ENCODE measurements at regions not wholly inside any gene's neighbourhood (a gene's known extent, or its start where the extent isn't known, plus 50 kb on each side); places are given as distances from the start of the nearest gene placed in this dataset.

GRCh38 chr7:155194382-155195140 lies 103.1 kb upstream of the INSIG1 start:
- peaks cover 0 to 22% (median 18%) of the 10 kb centered on the region in 4 donors for H3K9me3 ChIP-seq
- no peaks in the 10 kb centered on the region for H3K36me3 ChIP-seq
- DNase-seq (ENCODE audit: extremely low spot score): no peak
- 55% methylated on average over 17 of the region's 18 CpGs for WGBS
- H3K27ac ChIP-seq (replicated peaks in 1 of 4): no peak overlapping the region
- TF ChIP-seq EP300 (IDR thresholded peaks at IDR 0.05) (no peak), POLR2A (IDR thresholded peaks at IDR 0.05; ENCODE audit: low read depth) (no peak), CTCF (IDR thresholded peaks at IDR 0.05) (no peak), POLR2AphosphoS5 (IDR thresholded peaks at IDR 0.05) (no peak)
- intact Hi-C loops (cut with DNase I): no loop called here
- H3K4me1 ChIP-seq: peaks cover 0 to 8% (median 8%) of the 10 kb centered on the region in 4 donors
- no peak overlapping the region for H3K4me3 ChIP-seq
- peaks cover 0 to 49% (median 0%) of the 10 kb centered on the region in 4 donors for H3K27me3 ChIP-seq

GRCh38 chr7:155195939-155196523 lies 101.6 kb upstream of the INSIG1 start:
- Histone ChIP-seq H3K27me3 (peaks cover 0 to 36% (median 0%) of the 10 kb centered on the region in 4 donors), H3K4me3 (no peak overlapping the region), H3K36me3 (no peaks in the 10 kb centered on the region), H3K9me3 (peaks cover 0 to 22% (median 18%) of the 10 kb centered on the region in 4 donors), H3K4me1 (peaks cover 0 to under 1% (median under 1%) of the 10 kb centered on the region in 4 donors), H3K27ac (replicated peaks in 1 of 4) (no peak overlapping the region)
- 63% methylated on average over 1 of the region's 1 CpG for WGBS
- TF ChIP-seq EP300 (IDR thresholded peaks at IDR 0.05): no peak
- no peak for TF ChIP-seq CTCF (IDR thresholded peaks at IDR 0.05)
- TF ChIP-seq POLR2A (IDR thresholded peaks at IDR 0.05; ENCODE audit: low read depth): no peak
- TF ChIP-seq POLR2AphosphoS5 (IDR thresholded peaks at IDR 0.05): no peak
- DNase-seq (ENCODE audit: extremely low spot score): no peak
- intact Hi-C loops (cut with DNase I): no loop called here

DNA sequence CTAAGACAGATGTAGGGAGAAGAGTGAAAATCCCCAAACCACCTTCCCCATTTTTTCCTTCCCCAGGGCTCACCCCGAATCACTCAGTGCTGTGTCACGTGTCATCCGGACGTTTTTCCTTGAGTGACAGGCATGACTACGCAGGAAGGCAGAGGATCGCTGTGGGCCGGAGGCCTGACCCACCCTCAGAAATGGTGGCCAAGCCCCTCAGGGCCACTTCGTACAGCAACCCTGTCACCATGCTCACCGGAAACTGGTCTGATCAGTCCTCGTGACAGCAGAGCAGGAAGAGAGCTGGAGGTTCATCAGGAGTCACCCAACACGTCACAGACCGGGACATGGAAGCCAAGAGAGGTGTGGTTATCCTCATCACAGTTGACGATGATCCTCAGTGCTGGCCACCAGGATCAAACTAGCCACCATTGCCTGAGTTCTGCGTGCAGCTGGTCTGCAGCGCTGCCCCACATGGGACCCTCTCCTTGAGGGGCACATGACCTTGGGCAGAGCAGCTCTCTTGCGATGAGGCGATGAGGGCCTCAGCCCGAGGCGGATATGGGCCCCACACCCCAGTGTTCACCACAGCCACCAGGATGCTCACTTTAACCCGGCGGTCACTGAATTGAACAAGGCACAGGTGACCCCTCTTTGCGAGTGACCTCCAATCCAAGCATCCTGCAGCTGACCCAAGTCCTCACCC lies 99.3 kb upstream of the INSIG1 start:
- no peak overlapping the region for H3K27ac ChIP-seq (replicated peaks in 1 of 4)
- 88% methylated on average over 12 of the region's 22 CpGs for WGBS

More for the DNA sequence above, 99.3 kb upstream of the INSIG1 start:
- H3K36me3 ChIP-seq: no peaks in the 10 kb centered on the region
- no peak overlapping the region for H3K4me3 ChIP-seq
- H3K27me3 ChIP-seq: peaks cover 0 to 33% (median 0%) of the 10 kb centered on the region in 4 donors
- H3K4me1 ChIP-seq: no peaks in the 10 kb centered on the region
- H3K9me3 ChIP-seq: peaks cover 0 to 22% (median 18%) of the 10 kb centered on the region in 4 donors
- intact Hi-C loops (cut with DNase I): no loop called here
- DNase-seq (ENCODE audit: extremely low spot score): no peak
- TF ChIP-seq CTCF (IDR thresholded peaks at IDR 0.05) (no peak), EP300 (IDR thresholded peaks at IDR 0.05) (no peak), POLR2AphosphoS5 (IDR thresholded peaks at IDR 0.05) (no peak), POLR2A (IDR thresholded peaks at IDR 0.05; ENCODE audit: low read depth) (no peak)
